Mucosa of descending colon (tissue), 3 donors: ENCODE measurements at regions not wholly inside any gene's neighbourhood (a gene's known extent, or its start where the extent isn't known, plus 50 kb on each side); places are given as distances from the start of the nearest gene placed in this dataset.

Source experiments
- ATAC-seq: fragments of 200-7000 bp; cut with Tn5 transposase; one replicate; pipeline ENCODE4 v1.9.1; 2020; ENCODE audit warnings: mild to moderate bottlenecking, moderate library complexity
- DNase-seq, 3 donors: peaks; one replicate each; pipeline ENCODE4 v3.0.0-alpha.2; 2020
- H3K36me3 ChIP-seq: fragments of 200-600 bp; one replicate; pipeline ENCODE4 v1.8.0; 2021; ENCODE audit warnings: low read depth, mild to moderate bottlenecking
- H3K4me1 ChIP-seq: fragments of 200-600 bp; one replicate; pipeline ENCODE4 v1.8.0; 2021; ENCODE audit warnings: low read depth, mild to moderate bottlenecking
- H3K4me3 ChIP-seq: fragments of 200-600 bp; one replicate; pipeline ENCODE4 v1.8.0; 2021; ENCODE audit warnings: mild to moderate bottlenecking
- H3K9me3 ChIP-seq: fragments of 200-600 bp; one replicate; pipeline ENCODE4 v1.8.0; 2021; ENCODE audit warnings: mild to moderate bottlenecking
- CTCF ChIP-seq: fragments of 200-600 bp; IDR thresholded peaks from one replicate; pipeline ENCODE4 v1.8.0; 2022; ENCODE audit warnings: antibody characterized with exemption, mild to moderate bottlenecking
- intact Hi-C, 2 donors: fragments of 100-400 bp; cut with DNase I in 1 of 2; cut with micrococcal nuclease in 1 of 2; formaldehyde crosslinking; loops; one replicate each; pipeline versions ENCODE4 v1.11.0 to v1.11.1; 2022; cut with DNase I, micrococcal nuclease
- donor health status: DM: no; HTN: no; CAD: no; lungs with moderate emphysema.
- donor health status: DM: no; HTN: no; CAD: no.
- donor health status: DM: no; HTN: yes; CAD: no.

DNA sequence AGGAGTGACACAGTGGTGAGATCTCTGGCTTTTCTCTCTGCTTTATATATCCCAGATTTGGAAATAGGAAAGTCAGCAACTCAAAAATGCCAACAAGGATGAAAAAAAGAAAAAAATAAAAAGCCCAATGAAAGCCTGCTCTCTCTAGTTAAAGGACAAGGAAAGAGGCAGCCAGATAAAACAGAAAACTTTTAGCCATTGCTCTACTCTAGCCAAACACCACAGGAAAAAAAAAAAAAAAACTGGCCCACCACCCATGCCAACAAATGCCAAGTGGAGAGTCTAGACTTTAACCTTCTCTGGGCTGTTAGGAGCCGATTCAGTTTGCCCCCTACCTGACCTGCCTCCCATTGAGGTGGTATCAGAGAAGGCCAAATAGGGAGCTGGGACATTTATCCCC, 222.3 kb upstream of the TMTC1 start:
- ATAC-seq, result no peak
- intact Hi-C loops, result no loop called here

GRCh38 chr12:30003321-30003720, 219.6 kb upstream of the TMTC1 start:
- ATAC-seq (no peak), DNase-seq (no peak)
- Histone ChIP-seq H3K4me1 (no peaks in the 10 kb centered on the region), H3K4me3 (no peak overlapping the region), H3K9me3 (peaks cover 3% of the 10 kb centered on the region), H3K36me3 (no peaks in the 10 kb centered on the region)
- intact Hi-C loops, result no loop called here
- TF ChIP-seq CTCF, result no peak

More for the DNA sequence above, 222.3 kb upstream of the TMTC1 start:
- no peaks in the 10 kb centered on the region for H3K4me1 ChIP-seq
- no peaks in the 10 kb centered on the region for H3K36me3 ChIP-seq
- peaks cover 3% of the 10 kb centered on the region for H3K9me3 ChIP-seq
- TF ChIP-seq CTCF, result no peak
- no peak overlapping the region for H3K4me3 ChIP-seq
- no peak for DNase-seq

DNA sequence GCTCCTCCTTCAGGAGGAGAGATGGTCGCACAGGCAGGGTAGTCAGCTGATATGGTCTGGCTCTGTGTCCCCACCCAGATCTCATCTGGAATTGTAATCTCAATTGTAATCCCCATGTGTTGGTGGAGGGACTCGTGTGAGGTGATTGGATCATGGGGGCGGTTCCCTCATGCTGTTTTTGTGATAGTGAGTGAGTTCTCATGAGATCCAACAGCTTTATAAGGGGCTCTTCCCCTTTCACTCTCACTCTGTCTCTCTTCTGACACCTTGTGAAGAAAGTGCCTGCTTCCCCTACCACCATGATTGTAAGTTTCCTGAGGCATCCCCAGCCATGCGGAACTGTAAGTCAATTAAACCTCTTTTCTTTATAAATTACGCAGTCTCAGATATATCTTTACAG, 218.9 kb upstream of the TMTC1 start:
- Histone ChIP-seq H3K9me3 (peaks cover 3% of the 10 kb centered on the region), H3K36me3 (no peaks in the 10 kb centered on the region), H3K4me3 (no peak overlapping the region), H3K4me1 (no peaks in the 10 kb centered on the region)
- no peak for TF ChIP-seq CTCF
- no peak for ATAC-seq
- no peak for DNase-seq
- intact Hi-C loops, result no loop called here

DNA sequence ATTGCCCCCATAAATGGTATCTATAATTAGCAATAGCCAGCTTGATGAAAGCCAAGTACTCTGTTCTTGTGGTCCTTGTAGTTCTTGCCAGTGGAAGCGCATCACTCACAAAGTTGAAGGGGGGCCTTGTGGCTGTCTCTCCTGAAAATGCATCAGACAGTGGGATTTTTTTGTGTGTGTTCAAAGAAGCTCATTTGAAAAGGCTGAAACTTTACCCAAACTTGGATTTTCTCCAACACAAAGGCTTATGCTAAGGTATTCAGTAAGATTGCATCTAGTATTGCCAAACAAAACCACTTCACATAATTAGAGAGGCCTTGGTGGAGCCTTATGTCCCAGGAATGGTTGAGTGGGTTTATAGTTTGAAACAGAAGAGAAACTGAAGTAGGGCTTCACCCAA, 216.7 kb upstream of the TMTC1 start:
- DNase-seq (no peak), ATAC-seq (no peak)
- H3K9me3 ChIP-seq, result peaks cover 3% of the 10 kb centered on the region
- H3K4me1 ChIP-seq, result no peaks in the 10 kb centered on the region
- TF ChIP-seq CTCF, result no peak
- H3K36me3 ChIP-seq, result no peaks in the 10 kb centered on the region
- H3K4me3 ChIP-seq, result no peak overlapping the region
- intact Hi-C loops, result no loop called here

DNA sequence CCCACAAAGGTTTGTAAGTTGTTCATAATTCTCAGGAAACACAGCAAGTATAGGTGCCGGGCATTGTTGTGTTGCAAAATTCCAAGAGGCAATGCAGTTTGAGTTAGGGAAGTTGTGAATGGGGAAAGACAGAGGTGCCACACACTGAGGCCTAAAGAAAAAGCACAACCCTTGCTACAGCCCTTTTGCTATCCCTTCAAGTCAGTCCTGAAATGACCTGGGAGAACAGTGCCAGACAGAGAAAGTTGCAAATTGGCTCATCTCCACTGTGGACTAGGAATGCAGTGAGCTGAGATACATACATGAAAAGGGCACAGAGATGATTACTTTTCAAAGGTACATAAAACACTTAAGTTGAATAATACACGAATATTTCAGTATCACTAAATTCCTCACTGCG, 213.3 kb upstream of the TMTC1 start:
- TF ChIP-seq CTCF, result no peak
- Histone ChIP-seq H3K36me3 (no peaks in the 10 kb centered on the region), H3K9me3 (no peaks in the 10 kb centered on the region), H3K4me1 (no peaks in the 10 kb centered on the region), H3K4me3 (no peak overlapping the region)
- ATAC-seq (no peak), DNase-seq (no peak)
- intact Hi-C loops, result no loop called here

DNA sequence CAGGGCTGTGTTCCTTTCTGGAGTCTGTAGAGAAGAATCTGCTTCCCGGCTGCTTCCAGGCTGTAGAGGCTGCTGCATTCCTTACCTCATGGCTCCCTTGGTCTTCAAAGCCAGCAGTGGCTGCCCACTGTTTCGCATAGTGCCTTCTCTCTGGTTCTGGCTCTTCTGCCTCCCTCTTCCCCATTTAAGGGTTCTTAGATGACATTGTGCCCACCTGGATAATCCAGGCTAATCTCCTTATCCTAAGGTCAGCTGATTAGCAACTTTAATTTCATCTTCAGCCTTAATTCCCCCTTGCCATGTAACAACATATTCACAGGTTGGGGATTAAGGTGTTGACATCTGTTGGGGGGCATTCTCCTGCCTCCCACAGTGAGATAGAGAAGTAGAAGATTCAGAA, 208.6 kb upstream of the TMTC1 start:
- no peak for TF ChIP-seq CTCF
- no peak overlapping the region for H3K4me3 ChIP-seq
- no peak for ATAC-seq
- no peaks in the 10 kb centered on the region for H3K36me3 ChIP-seq
- no peaks in the 10 kb centered on the region for H3K9me3 ChIP-seq
- no peak for DNase-seq
- intact Hi-C loops, result no loop called here
- H3K4me1 ChIP-seq, result no peaks in the 10 kb centered on the region
